ENCODE measurements at regions not wholly inside any gene's neighbourhood (a gene's known extent, or its start where the extent isn't known, plus 50 kb on each side); places are given as distances from the start of the nearest gene placed in this dataset.

- no peak for DNase-seq (ENCODE audit: low spot score)
- in situ Hi-C loops (cut with MboI; ENCODE audit: low pct_unique_long_range_greater_than_20kb, low sequenced_read_pairs, unreplicated experiment), result no loop called here
These were observed 183.4 kb upstream of the C1orf174 start for GRCh38 chr1:4083231-4084047.

GRCh38 chr1:4084048-4084431, 184.0 kb upstream of the C1orf174 start:
- DNase-seq (ENCODE audit: low spot score), result no peak
- in situ Hi-C loops (cut with MboI; ENCODE audit: low pct_unique_long_range_greater_than_20kb, low sequenced_read_pairs, unreplicated experiment), result no loop called here

More at GRCh38 chr1:4083231-4084047, 183.4 kb upstream of the C1orf174 start:
- TF ChIP-seq CTCF (IDR thresholded peaks at IDR 0.05; ENCODE audit: extremely low read depth, insufficient read depth, missing control alignments), result no peak

GRCh38 chr1:4084446-4084845, 184.4 kb upstream of the C1orf174 start:
- in situ Hi-C loops (cut with MboI; ENCODE audit: low pct_unique_long_range_greater_than_20kb, low sequenced_read_pairs, unreplicated experiment), result no loop called here
- no peak for TF ChIP-seq CTCF (IDR thresholded peaks at IDR 0.05; ENCODE audit: extremely low read depth, insufficient read depth, missing control alignments)
- DNase-seq (ENCODE audit: low spot score), result no peak

More at GRCh38 chr1:4084048-4084431, 184.0 kb upstream of the C1orf174 start:
- TF ChIP-seq CTCF (IDR thresholded peaks at IDR 0.05; ENCODE audit: extremely low read depth, insufficient read depth, missing control alignments), result no peak

- in situ Hi-C loops (cut with MboI; ENCODE audit: low pct_unique_long_range_greater_than_20kb, low sequenced_read_pairs, unreplicated experiment), result no loop called here
- no peak for TF ChIP-seq CTCF (IDR thresholded peaks at IDR 0.05; ENCODE audit: extremely low read depth, insufficient read depth, missing control alignments)
- DNase-seq (ENCODE audit: low spot score), result no peak
These were observed 184.8 kb upstream of the C1orf174 start for GRCh38 chr1:4084896-4085295.

- in situ Hi-C loops (cut with MboI; ENCODE audit: low pct_unique_long_range_greater_than_20kb, low sequenced_read_pairs, unreplicated experiment), result no loop called here
- TF ChIP-seq CTCF (IDR thresholded peaks at IDR 0.05; ENCODE audit: extremely low read depth, insufficient read depth, missing control alignments), result no peak
- no peak for DNase-seq (ENCODE audit: low spot score)
These were observed 185.5 kb upstream of the C1orf174 start for GRCh38 chr1:4085546-4085945.

- no peak for DNase-seq (ENCODE audit: low spot score)
- TF ChIP-seq CTCF (IDR thresholded peaks at IDR 0.05; ENCODE audit: extremely low read depth, insufficient read depth, missing control alignments), result no peak
- in situ Hi-C loops (cut with MboI; ENCODE audit: low pct_unique_long_range_greater_than_20kb, low sequenced_read_pairs, unreplicated experiment), result no loop called here
These were observed 186.2 kb upstream of the C1orf174 start for GRCh38 chr1:4086085-4086850.
